ENCODE measurements at regions not wholly inside any gene's neighbourhood (a gene's known extent, or its start where the extent isn't known, plus 50 kb on each side); places are given as distances from the start of the nearest gene placed in this dataset.

GRCh38 chr3:177538048-177538749, 340.9 kb upstream of the TBL1XR1 start:
- no peak for TF ChIP-seq CTCF (IDR thresholded peaks at IDR 0.05)
- TF ChIP-seq POLR2AphosphoS5 (IDR thresholded peaks at IDR 0.05): peak; percentile 24 to 37
- TF ChIP-seq POLR2A (IDR thresholded peaks at IDR 0.05; ENCODE audit: low read depth): no peak
- TF ChIP-seq EP300 (IDR thresholded peaks at IDR 0.05): no peak
- Histone ChIP-seq H3K4me3 (no peak overlapping the region), H3K27me3 (no peaks in the 10 kb centered on the region), H3K27ac (replicated peaks in 1 of 4) (peak overlapping the region in 2 of 4 donors; percentile 11 to 43), H3K4me1 (peaks cover 22 to 32% (median 29%) of the 10 kb centered on the region in 4 donors), H3K36me3 (no peaks in the 10 kb centered on the region), H3K9me3 (no peaks in the 10 kb centered on the region)
- WGBS: 23% methylated on average over 4 of the region's 4 CpGs
- intact Hi-C loops (cut with DNase I): no loop called here
- no peak for DNase-seq (ENCODE audit: extremely low spot score)

DNA sequence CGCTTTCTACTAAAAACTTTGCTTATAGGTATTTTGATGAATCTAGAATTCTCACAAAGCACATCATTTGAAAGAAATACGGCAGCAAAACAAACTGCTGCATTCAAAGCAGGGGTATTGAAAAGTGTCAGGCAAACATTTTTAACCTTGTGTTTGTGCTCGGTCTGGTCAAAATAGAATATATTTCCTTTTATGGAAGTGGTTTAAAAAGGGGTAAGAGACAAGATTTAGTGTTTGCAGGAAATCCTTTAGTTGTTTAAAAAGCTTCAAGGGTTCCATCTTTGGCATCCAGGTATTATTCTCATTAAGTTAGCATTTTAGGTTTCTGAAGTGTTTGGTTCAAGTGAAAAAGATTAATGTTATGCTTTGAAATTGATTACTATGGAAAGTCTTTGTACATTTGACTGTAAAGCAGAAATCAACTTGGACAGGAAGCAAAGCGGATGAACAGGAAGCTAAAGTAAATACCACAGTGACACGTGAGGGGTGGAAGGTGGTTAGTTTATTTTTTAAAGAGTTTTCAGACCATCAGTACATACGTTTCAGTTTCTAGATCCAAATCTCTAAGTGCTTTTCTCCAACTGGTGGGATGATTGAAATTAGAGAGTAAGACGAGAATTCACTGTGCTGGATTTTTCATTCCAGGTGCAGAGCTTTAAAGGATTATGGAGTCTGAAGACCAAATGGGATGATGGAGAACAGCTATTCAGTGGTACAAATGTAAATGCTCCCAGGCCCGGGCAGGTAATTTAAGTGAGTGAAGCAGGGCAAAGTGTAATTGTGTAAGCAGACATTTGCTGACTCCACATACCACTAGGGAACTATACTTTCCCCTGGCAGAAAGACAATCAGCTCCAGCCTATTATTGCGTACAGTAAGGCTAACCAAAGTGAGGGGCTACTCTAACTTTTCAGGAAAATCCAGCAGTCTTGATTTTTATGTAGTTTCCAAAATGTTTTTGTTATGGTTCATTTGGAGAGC, 341.8 kb upstream of the TBL1XR1 start:
- no peak for TF ChIP-seq POLR2AphosphoS5 (IDR thresholded peaks at IDR 0.05)
- no peak for TF ChIP-seq POLR2A (IDR thresholded peaks at IDR 0.05; ENCODE audit: low read depth)
- no peak for TF ChIP-seq CTCF (IDR thresholded peaks at IDR 0.05)
- no peak for TF ChIP-seq EP300 (IDR thresholded peaks at IDR 0.05)
- WGBS: 57% methylated on average over 9 of the region's 9 CpGs
- intact Hi-C loops (cut with DNase I): no loop called here
- peak overlapping the region in 2 of 4 donors; percentile 11 to 43 for H3K27ac ChIP-seq (replicated peaks in 1 of 4)
- H3K4me3 ChIP-seq: no peak overlapping the region
- H3K4me1 ChIP-seq: peaks cover 22 to 32% (median 29%) of the 10 kb centered on the region in 4 donors
- H3K9me3 ChIP-seq: no peaks in the 10 kb centered on the region
- H3K36me3 ChIP-seq: no peaks in the 10 kb centered on the region
- no peaks in the 10 kb centered on the region for H3K27me3 ChIP-seq
- DNase-seq (ENCODE audit: extremely low spot score): no peak

DNA sequence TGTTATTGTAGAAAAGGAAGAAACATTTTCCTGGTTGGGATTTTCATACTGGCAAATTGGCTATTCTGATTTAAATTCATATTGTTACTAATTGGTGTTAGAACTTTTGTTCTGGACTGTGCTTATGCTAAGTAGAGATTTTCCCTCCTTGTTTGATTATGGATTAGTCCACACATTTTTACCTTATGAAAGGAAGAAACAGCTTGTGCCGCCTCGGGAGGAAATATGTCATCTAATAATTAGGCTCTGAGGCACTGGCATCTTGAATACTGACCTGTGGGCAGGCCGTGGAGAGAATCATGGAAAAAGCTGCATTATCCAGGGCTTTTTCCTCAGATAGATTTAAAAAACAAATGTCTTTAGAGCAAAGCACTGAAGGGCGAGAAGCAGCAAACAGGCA, 344.3 kb upstream of the TBL1XR1 start:
- intact Hi-C loops (cut with DNase I): no loop called here
- Histone ChIP-seq H3K27me3 (no peaks in the 10 kb centered on the region), H3K36me3 (peaks cover 0 to 8% (median 0%) of the 10 kb centered on the region in 4 donors), H3K9me3 (no peaks in the 10 kb centered on the region), H3K27ac (replicated peaks in 1 of 4) (no peak overlapping the region), H3K4me1 (peaks cover 22 to 32% (median 29%) of the 10 kb centered on the region in 4 donors), H3K4me3 (no peak overlapping the region)
- WGBS: 89% methylated on average over 4 of the region's 4 CpGs
- no peak for TF ChIP-seq CTCF (IDR thresholded peaks at IDR 0.05)
- TF ChIP-seq POLR2AphosphoS5 (IDR thresholded peaks at IDR 0.05): no peak
- no peak for TF ChIP-seq POLR2A (IDR thresholded peaks at IDR 0.05; ENCODE audit: low read depth)
- no peak for TF ChIP-seq EP300 (IDR thresholded peaks at IDR 0.05)
- no peak for DNase-seq (ENCODE audit: extremely low spot score)

DNA sequence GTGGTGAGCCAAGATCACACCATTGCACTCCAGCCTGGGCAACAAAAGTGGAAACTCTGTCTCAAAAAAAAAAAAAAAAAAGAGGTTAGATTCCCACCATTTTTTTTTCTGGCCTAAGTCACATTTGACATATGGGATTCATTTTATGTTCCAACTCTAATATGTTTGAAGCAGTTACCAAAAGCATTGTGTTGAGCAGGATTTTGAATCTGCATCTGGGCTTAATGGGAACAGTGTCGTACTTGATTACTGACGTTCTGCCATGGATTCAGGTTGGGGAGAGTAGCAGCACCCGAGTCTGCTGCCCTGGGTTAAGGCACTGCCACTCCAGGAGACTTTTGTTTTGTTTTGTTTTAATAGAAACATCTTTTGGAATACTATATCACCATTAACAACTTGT, 348.7 kb upstream of the TBL1XR1 start:
- DNase-seq (ENCODE audit: extremely low spot score): no peak
- H3K27me3 ChIP-seq: no peaks in the 10 kb centered on the region
- TF ChIP-seq POLR2AphosphoS5 (IDR thresholded peaks at IDR 0.05): no peak
- TF ChIP-seq CTCF (IDR thresholded peaks at IDR 0.05): no peak
- TF ChIP-seq EP300 (IDR thresholded peaks at IDR 0.05): no peak
- no peak for TF ChIP-seq POLR2A (IDR thresholded peaks at IDR 0.05; ENCODE audit: low read depth)

More for the DNA sequence above, 348.7 kb upstream of the TBL1XR1 start:
- Histone ChIP-seq H3K27ac (replicated peaks in 1 of 4) (no peak overlapping the region), H3K9me3 (no peaks in the 10 kb centered on the region), H3K4me3 (no peak overlapping the region), H3K36me3 (peaks cover 0 to 9% (median 0%) of the 10 kb centered on the region in 4 donors), H3K4me1 (peaks cover 4 to 14% (median 9%) of the 10 kb centered on the region in 4 donors)
- intact Hi-C loops (cut with DNase I): no loop called here
- WGBS: 78% methylated on average over 3 of the region's 3 CpGs
